ELR (cell line): ENCODE measurements at regions not wholly inside any gene's neighbourhood (a gene's known extent, or its start where the extent isn't known, plus 50 kb on each side); places are given as distances from the start of the nearest gene placed in this dataset.
"Not testable (repeated sequence)": the region's sequence is repeated elsewhere in the genome, so short reads cannot be mapped to it uniquely, and the experiment has no call there.

Source experiments
- DNase-seq: peaks from one replicate; pipeline ENCODE4 v3.0.0-alpha.2; 2015; ENCODE audit warnings: low read depth

GRCh38 chr5:29262339-29263123 is 1931.0 kb upstream of the CDH6 start:
- no peak for DNase-seq

GRCh38 chr5:29261213-29261612 is 1932.3 kb upstream of the CDH6 start:
- no peak for DNase-seq

- DNase-seq = no peak
Observed at GRCh38 chr5:29252390-29252789, 1941.1 kb upstream of the CDH6 start.

GRCh38 chr5:29247346-29248028 is 1946.0 kb upstream of the CDH6 start:
- no peak for DNase-seq

- DNase-seq = no peak
Observed at GRCh38 chr5:29240379-29240778, 1953.1 kb upstream of the CDH6 start.

GRCh38 chr5:29239606-29240005 is 1953.9 kb upstream of the CDH6 start:
- DNase-seq = no peak

GRCh38 chr5:29238115-29238514 is 1955.4 kb upstream of the CDH6 start:
- DNase-seq = no peak

- no peak for DNase-seq
Observed at GRCh38 chr5:29231154-29231553, 1962.3 kb upstream of the CDH6 start.

GRCh38 chr5:29230591-29230990 is 1962.9 kb upstream of the CDH6 start:
- no peak for DNase-seq

GRCh38 chr5:29229461-29229860 is 1964.0 kb upstream of the CDH6 start:
- DNase-seq = no peak

- no peak for DNase-seq
Observed at GRCh38 chr5:29218138-29218537, 1975.3 kb upstream of the CDH6 start.

- DNase-seq = no peak
Observed at GRCh38 chr5:29214839-29215238, 1978.6 kb upstream of the CDH6 start.

GRCh38 chr5:29213475-29213874 is 1980.0 kb upstream of the CDH6 start:
- DNase-seq = no peak

GRCh38 chr5:29208024-29208423 is 1985.5 kb upstream of the CDH6 start:
- DNase-seq = no peak

GRCh38 chr5:29203049-29203448 is 1990.4 kb upstream of the CDH6 start:
- no peak for DNase-seq

- no peak for DNase-seq
Observed at GRCh38 chr5:29197631-29198454, 1995.6 kb upstream of the CDH6 start.

GRCh38 chr5:29193972-29194371 is 1999.5 kb upstream of the CDH6 start:
- DNase-seq = no peak

GRCh38 chr5:29191269-29192048 is 2002.0 kb upstream of the CDH6 start:
- not testable (repeated sequence) for DNase-seq

- DNase-seq = not testable (repeated sequence)
Observed at GRCh38 chr5:29190398-29190797, 2003.1 kb upstream of the CDH6 start.

- DNase-seq = not testable (repeated sequence)
Observed at GRCh38 chr5:29186380-29186779, 2007.1 kb upstream of the CDH6 start.

GRCh38 chr5:29185558-29185957 is 2007.9 kb upstream of the CDH6 start:
- DNase-seq = no peak

GRCh38 chr5:29175774-29176173 is 2017.7 kb upstream of the CDH6 start:
- no peak for DNase-seq
